ENCODE measurements at regions not wholly inside any gene's neighbourhood (a gene's known extent, or its start where the extent isn't known, plus 50 kb on each side); places are given as distances from the start of the nearest gene placed in this dataset.

- ChIA-PET CTCF (interaction anchor here (0.5 kb wide), 1 partner anchor 55 kb away, joined by 4 read pairs; no protein-coding TSS in a partner anchor), POLR2A (no interaction called here)
- no peaks in the 10 kb centered on the region for H3K36me3 ChIP-seq (ENCODE audit: control insufficient read depth, insufficient read depth, low read length)
- H3K36me3 Mint-ChIP-seq (ENCODE audit: insufficient read depth, unreplicated experiment) = no peaks in the 10 kb centered on the region
- no peak for TF ChIP-seq CTCF (IDR thresholded peaks at IDR 0.05; ENCODE audit: insufficient read depth in 1 of 2, low read depth in 1 of 2, low read length in 1 of 2, severe bottlenecking in 1 of 2, unreplicated experiment in 1 of 2)
- H3K9me3 ChIP-seq = no peaks in the 10 kb centered on the region
- H3K4me3 ChIP-seq (ENCODE audit: low read depth, low read length) = no peak overlapping the region
- H3K4me3 Mint-ChIP-seq (ENCODE audit: unreplicated experiment) = no peak overlapping the region
- no peaks in the 10 kb centered on the region for H3K9me3 Mint-ChIP-seq (ENCODE audit: unreplicated experiment)
- DNase-seq = no peak
- no peaks in the 10 kb centered on the region for H3K27me3 Mint-ChIP-seq (ENCODE audit: insufficient read depth, unreplicated experiment)
- H3K4me1 ChIP-seq = no peaks in the 10 kb centered on the region
- H3K4me1 Mint-ChIP-seq (ENCODE audit: low read depth, unreplicated experiment) = no peaks in the 10 kb centered on the region
- no peaks in the 10 kb centered on the region; the same call in 1 of the 2 replicates for H3K27me3 ChIP-seq (replicated peaks; ENCODE audit: control insufficient read depth, insufficient read depth, low read length)
- intact Hi-C loops (cut with micrococcal nuclease; ENCODE audit: unreplicated experiment) = no loop called here
- BruUV-seq (replicated peaks) = no TSS peak
- no peak overlapping the region for H3K27ac Mint-ChIP-seq (ENCODE audit: unreplicated experiment)
Observed at GRCh38 chr1:30418061-30418938, 305.1 kb downstream of the MATN1 start.

GRCh38 chr1:30417701-30418046 is 305.7 kb downstream of the MATN1 start:
- Mint-ChIP-seq H3K36me3 (ENCODE audit: insufficient read depth, unreplicated experiment) (no peaks in the 10 kb centered on the region), H3K27ac (ENCODE audit: unreplicated experiment) (no peak overlapping the region), H3K4me3 (ENCODE audit: unreplicated experiment) (no peak overlapping the region), H3K9me3 (ENCODE audit: unreplicated experiment) (no peaks in the 10 kb centered on the region), H3K27me3 (ENCODE audit: insufficient read depth, unreplicated experiment) (no peaks in the 10 kb centered on the region), H3K4me1 (ENCODE audit: low read depth, unreplicated experiment) (no peaks in the 10 kb centered on the region)
- no peak for TF ChIP-seq CTCF (IDR thresholded peaks at IDR 0.05; ENCODE audit: insufficient read depth in 1 of 2, low read depth in 1 of 2, low read length in 1 of 2, severe bottlenecking in 1 of 2, unreplicated experiment in 1 of 2)
- no peak for DNase-seq
- H3K27me3 ChIP-seq (replicated peaks; ENCODE audit: control insufficient read depth, insufficient read depth, low read length) = no peaks in the 10 kb centered on the region; the same call in 1 of the 2 replicates
- H3K9me3 ChIP-seq = no peaks in the 10 kb centered on the region
- CTCF ChIA-PET = no interaction called here
- intact Hi-C loops (cut with micrococcal nuclease; ENCODE audit: unreplicated experiment) = no loop called here
- POLR2A ChIA-PET = no interaction called here
- H3K36me3 ChIP-seq (ENCODE audit: control insufficient read depth, insufficient read depth, low read length) = no peaks in the 10 kb centered on the region
- BruUV-seq (replicated peaks) = no TSS peak
- H3K4me3 ChIP-seq (ENCODE audit: low read depth, low read length) = no peak overlapping the region
- H3K4me1 ChIP-seq = no peaks in the 10 kb centered on the region

GRCh38 chr1:30417001-30417700 is 306.2 kb downstream of the MATN1 start:
- H3K4me1 Mint-ChIP-seq (ENCODE audit: low read depth, unreplicated experiment) = no peaks in the 10 kb centered on the region
- H3K4me3 ChIP-seq (ENCODE audit: low read depth, low read length) = no peak overlapping the region
- no peak overlapping the region for H3K4me3 Mint-ChIP-seq (ENCODE audit: unreplicated experiment)
- ChIA-PET CTCF (no interaction called here), POLR2A (no interaction called here)
- H3K27me3 Mint-ChIP-seq (ENCODE audit: insufficient read depth, unreplicated experiment) = no peaks in the 10 kb centered on the region
- no peaks in the 10 kb centered on the region for H3K9me3 Mint-ChIP-seq (ENCODE audit: unreplicated experiment)
- H3K9me3 ChIP-seq = no peaks in the 10 kb centered on the region
- no peaks in the 10 kb centered on the region for H3K36me3 ChIP-seq (ENCODE audit: control insufficient read depth, insufficient read depth, low read length)
- no peaks in the 10 kb centered on the region for H3K36me3 Mint-ChIP-seq (ENCODE audit: insufficient read depth, unreplicated experiment)
- no peak for DNase-seq
- intact Hi-C loops (cut with micrococcal nuclease; ENCODE audit: unreplicated experiment) = no loop called here
- no peaks in the 10 kb centered on the region for H3K4me1 ChIP-seq
- no peaks in the 10 kb centered on the region; the same call in 1 of the 2 replicates for H3K27me3 ChIP-seq (replicated peaks; ENCODE audit: control insufficient read depth, insufficient read depth, low read length)
- TF ChIP-seq CTCF (IDR thresholded peaks at IDR 0.05; ENCODE audit: insufficient read depth in 1 of 2, low read depth in 1 of 2, low read length in 1 of 2, severe bottlenecking in 1 of 2, unreplicated experiment in 1 of 2) = no peak
- no TSS peak for BruUV-seq (replicated peaks)
- H3K27ac Mint-ChIP-seq (ENCODE audit: unreplicated experiment) = no peak overlapping the region
